Esophagus muscularis mucosa (tissue), 4 donors: ENCODE measurements at regions not wholly inside any gene's neighbourhood (a gene's known extent, or its start where the extent isn't known, plus 50 kb on each side); places are given as distances from the start of the nearest gene placed in this dataset.
A peak's percentile ranks its signal among the peaks of the same experiment; 100 is the strongest.

Source experiments
- DNase-seq: peaks from one replicate; pipeline ENCODE4 v3.0.0-alpha.2; 2017; ENCODE audit errors: extremely low spot score
- H3K27ac ChIP-seq, 4 donors: fragments of 200-600 bp; sonication (generic); replicated peaks in 1 of 4; 1 replicate in 3 of 4; 2 replicates in 1 of 4; pipeline ENCODE4 v1.5.1; 2016 to 2019; ENCODE audit warnings: mild to moderate bottlenecking in 1 of 4
- H3K27me3 ChIP-seq, 4 donors: fragments of 200-600 bp; sonication (generic); one replicate each; pipeline versions ENCODE4 v1.5.1 to v1.6.0; 2016 to 2019
- H3K36me3 ChIP-seq, 4 donors: fragments of 200-600 bp; sonication (generic); one replicate each; pipeline ENCODE4 v1.5.1; 2016 to 2019
- H3K4me1 ChIP-seq, 4 donors: fragments of 200-600 bp; sonication (generic); one replicate each; pipeline ENCODE4 v1.5.1; 2016 to 2019
- H3K4me3 ChIP-seq, 4 donors: fragments of 200-600 bp; sonication (generic); 1 replicate in 2 of 4; 2 replicates in 2 of 4; pipeline ENCODE4 v1.5.1; 2016 to 2019; ENCODE audit warnings: mild to moderate bottlenecking in 4 of 4, moderate library complexity in 1 of 4
- H3K9me3 ChIP-seq, 4 donors: fragments of 200-600 bp; sonication (generic); 1 replicate in 3 of 4; 2 replicates in 1 of 4; pipeline ENCODE4 v1.5.1; 2016 to 2019
- CTCF ChIP-seq, 3 experiments: fragments of 200-600 bp in 2 of 3; fragments of 450-650 bp in 1 of 3; sonication (generic) in 2 of 3; IDR thresholded peaks; one replicate each; pipeline ENCODE4 v1.5.1; 2017 to 2019; ENCODE audit warnings: antibody characterized with exemption in 3 of 3, mild to moderate bottlenecking in 2 of 3, moderate library complexity in 1 of 3
- EP300 ChIP-seq: sonication (generic); formaldehyde crosslinking; IDR thresholded peaks from one replicate; pipeline ENCODE4 v1.6.1; 2017; ENCODE audit warnings: antibody characterized with exemption
- POLR2A ChIP-seq: fragments of 450-650 bp; IDR thresholded peaks from one replicate; pipeline ENCODE4 v1.6.1; 2017; ENCODE audit warnings: antibody characterized with exemption, moderate library complexity, mild to moderate bottlenecking, low read depth
- POLR2AphosphoS5 ChIP-seq, 2 donors: sonication (generic); formaldehyde crosslinking; IDR thresholded peaks; one replicate each; pipeline ENCODE4 v1.6.1; 2017; ENCODE audit warnings: antibody characterized with exemption in 2 of 2
- WGBS: methylation state at CpG from one replicate; pipeline ENCODE4 v1.1.5; 2018; 5-methylcytosine and 5-hydroxymethylcytosine counted together
- intact Hi-C: fragments of 100-400 bp; cut with DNase I; formaldehyde crosslinking; loops from one replicate; pipeline ENCODE4 v1.15.1; 2023

GRCh38 chr18:39825485-39826150 is 2129.4 kb upstream of the PIK3C3 start:
- intact Hi-C loops: no loop called here
- Histone ChIP-seq H3K27ac (no peak overlapping the region), H3K27me3 (no peaks in the 10 kb centered on the region), H3K4me1 (no peaks in the 10 kb centered on the region), H3K4me3 (no peak overlapping the region), H3K36me3 (no peaks in the 10 kb centered on the region), H3K9me3 (no peaks in the 10 kb centered on the region)
- no peak for DNase-seq
- WGBS: 50% methylated on average over 1 of the region's 1 CpG
- no peak for TF ChIP-seq CTCF (IDR thresholded peaks at IDR 0.05)
- no peak for TF ChIP-seq POLR2A
- no peak for TF ChIP-seq EP300
- no peak for TF ChIP-seq POLR2AphosphoS5 (IDR thresholded peaks at IDR 0.05)

GRCh38 chr18:39806525-39806924 is 2148.5 kb upstream of the PIK3C3 start:
- intact Hi-C loops: no loop called here
- TF ChIP-seq POLR2AphosphoS5 (IDR thresholded peaks at IDR 0.05): no peak
- no peak for TF ChIP-seq CTCF (IDR thresholded peaks at IDR 0.05)
- TF ChIP-seq POLR2A: no peak
- TF ChIP-seq EP300: no peak
- 53% methylated on average over 3 of the region's 3 CpGs for WGBS
- DNase-seq: no peak
- no peak overlapping the region for H3K27ac ChIP-seq
- H3K4me1 ChIP-seq: no peaks in the 10 kb centered on the region
- peaks cover 0 to 10% (median 7%) of the 10 kb centered on the region in 4 donors for H3K9me3 ChIP-seq
- H3K36me3 ChIP-seq: no peaks in the 10 kb centered on the region
- no peaks in the 10 kb centered on the region for H3K27me3 ChIP-seq
- H3K4me3 ChIP-seq: no peak overlapping the region

- Histone ChIP-seq H3K27ac (no peak overlapping the region), H3K27me3 (no peaks in the 10 kb centered on the region), H3K9me3 (peaks cover 0 to 3% (median 1%) of the 10 kb centered on the region in 4 donors), H3K4me3 (no peak overlapping the region), H3K4me1 (peaks cover 0 to 1% (median 0%) of the 10 kb centered on the region in 4 donors), H3K36me3 (no peaks in the 10 kb centered on the region)
- no peak for DNase-seq
- TF ChIP-seq CTCF (IDR thresholded peaks at IDR 0.05) (no peak), POLR2A (no peak), EP300 (no peak)
- 61% methylated on average over 1 of the region's 1 CpG for WGBS
- intact Hi-C loops: no loop called here
Observed at GRCh38 chr18:39805218-39805617, 2149.8 kb upstream of the PIK3C3 start.

- 91% methylated on average over 17 of the region's 17 CpGs for WGBS
- H3K36me3 ChIP-seq: no peaks in the 10 kb centered on the region
- DNase-seq: no peak
- peaks cover 0 to 12% (median 8%) of the 10 kb centered on the region in 4 donors for H3K4me1 ChIP-seq
- no peak overlapping the region for H3K27ac ChIP-seq
- intact Hi-C loops: no loop called here
- no peak overlapping the region for H3K4me3 ChIP-seq
- peaks cover 0 to 5% (median 0%) of the 10 kb centered on the region in 4 donors for H3K27me3 ChIP-seq
- no peaks in the 10 kb centered on the region for H3K9me3 ChIP-seq
- TF ChIP-seq CTCF (IDR thresholded peaks at IDR 0.05) (no peak), POLR2AphosphoS5 (IDR thresholded peaks at IDR 0.05) (peak; percentile 27 to 30)
Observed at GRCh38 chr18:39802648-39803229, 2152.3 kb upstream of the PIK3C3 start.

GRCh38 chr18:39801848-39802247 is 2153.2 kb upstream of the PIK3C3 start:
- Histone ChIP-seq H3K9me3 (no peaks in the 10 kb centered on the region), H3K36me3 (no peaks in the 10 kb centered on the region), H3K4me3 (no peak overlapping the region), H3K27me3 (peaks cover 0 to 5% (median 0%) of the 10 kb centered on the region in 4 donors), H3K27ac (no peak overlapping the region), H3K4me1 (peaks cover 0 to 12% (median 8%) of the 10 kb centered on the region in 4 donors)
- DNase-seq: no peak
- TF ChIP-seq CTCF (IDR thresholded peaks at IDR 0.05) (no peak), EP300 (no peak), POLR2AphosphoS5 (IDR thresholded peaks at IDR 0.05) (peak in 1 of 2 donors; percentile 4)
- intact Hi-C loops: no loop called here
- 85% methylated on average over 9 of the region's 9 CpGs for WGBS
